ENCODE measurements at regions not wholly inside any gene's neighbourhood (a gene's known extent, or its start where the extent isn't known, plus 50 kb on each side); places are given as distances from the start of the nearest gene placed in this dataset.

GRCh38 chr2:164275659-164276058 is 345.6 kb downstream of the GRB14 start:
- Histone ChIP-seq H3K9ac (no peak overlapping the region), H3K4me1 (ENCODE audit: low read depth, poor library complexity, severe bottlenecking) (peaks cover 5% of the 10 kb centered on the region), H3K4me2 (no peak overlapping the region), H3K27me3 (ENCODE audit: insufficient read depth, low read depth) (no peaks in the 10 kb centered on the region), H2AFZ (ENCODE audit: low read depth) (no peak overlapping the region), H3K27ac (no peak overlapping the region), H3K4me3 (IDR thresholded peaks at IDR 0.05; ENCODE audit: insufficient read depth, low read depth, low read length) (no peak overlapping the region), H4K20me1 (ENCODE audit: insufficient read depth) (no peaks in the 10 kb centered on the region), H3K79me2 (ENCODE audit: insufficient read depth, low read depth) (no peaks in the 10 kb centered on the region), H3K36me3 (ENCODE audit: insufficient read depth) (no peaks in the 10 kb centered on the region)
- TF ChIP-seq CTCF (conservative IDR thresholded peaks at IDR 0.05; ENCODE audit: low read depth, low read length) = no peak

GRCh38 chr2:164260506-164260905 is 360.8 kb downstream of the GRB14 start:
- Histone ChIP-seq H3K79me2 (ENCODE audit: insufficient read depth, low read depth) (no peaks in the 10 kb centered on the region), H3K36me3 (ENCODE audit: insufficient read depth) (no peaks in the 10 kb centered on the region), H2AFZ (ENCODE audit: low read depth) (no peak overlapping the region), H3K9ac (no peak overlapping the region), H4K20me1 (ENCODE audit: insufficient read depth) (no peaks in the 10 kb centered on the region), H3K27ac (no peak overlapping the region), H3K27me3 (ENCODE audit: insufficient read depth, low read depth) (no peaks in the 10 kb centered on the region), H3K4me1 (ENCODE audit: low read depth, poor library complexity, severe bottlenecking) (peaks cover 28% of the 10 kb centered on the region), H3K4me2 (no peak overlapping the region), H3K4me3 (IDR thresholded peaks at IDR 0.05; ENCODE audit: insufficient read depth, low read depth, low read length) (no peak overlapping the region)
- no peak for TF ChIP-seq CTCF (conservative IDR thresholded peaks at IDR 0.05; ENCODE audit: low read depth, low read length)

GRCh38 chr2:164257742-164258141 is 363.5 kb downstream of the GRB14 start:
- Histone ChIP-seq H3K4me2 (peak overlapping the region; percentile 43), H2AFZ (ENCODE audit: low read depth) (peak overlapping the region; percentile 25; the same call in 1 of the 2 replicates), H3K36me3 (ENCODE audit: insufficient read depth) (no peaks in the 10 kb centered on the region), H3K79me2 (ENCODE audit: insufficient read depth, low read depth) (no peaks in the 10 kb centered on the region), H3K4me1 (ENCODE audit: low read depth, poor library complexity, severe bottlenecking) (peaks cover 49% of the 10 kb centered on the region), H3K27me3 (ENCODE audit: insufficient read depth, low read depth) (no peaks in the 10 kb centered on the region), H3K9ac (peak overlapping the region; percentile 7; the same call in 1 of the 2 replicates), H3K27ac (peak overlapping the region; percentile 73), H3K4me3 (IDR thresholded peaks at IDR 0.05; ENCODE audit: insufficient read depth, low read depth, low read length) (peak overlapping the region; percentile 51), H4K20me1 (ENCODE audit: insufficient read depth) (no peaks in the 10 kb centered on the region)
- TF ChIP-seq CTCF (conservative IDR thresholded peaks at IDR 0.05; ENCODE audit: low read depth, low read length) = no peak

GRCh38 chr2:164252568-164253287 is 368.6 kb downstream of the GRB14 start:
- Histone ChIP-seq H3K79me2 (ENCODE audit: insufficient read depth, low read depth) (no peaks in the 10 kb centered on the region), H2AFZ (ENCODE audit: low read depth) (peak overlapping the region; percentile 68), H3K9ac (peak overlapping the region; percentile 58), H3K36me3 (ENCODE audit: insufficient read depth) (no peaks in the 10 kb centered on the region), H3K27ac (peak overlapping the region; percentile 95), H3K4me2 (peak overlapping the region; percentile 52), H3K27me3 (ENCODE audit: insufficient read depth, low read depth) (no peaks in the 10 kb centered on the region), H3K4me1 (ENCODE audit: low read depth, poor library complexity, severe bottlenecking) (peaks cover 55% of the 10 kb centered on the region), H3K4me3 (IDR thresholded peaks at IDR 0.05; ENCODE audit: insufficient read depth, low read depth, low read length) (no peak overlapping the region), H4K20me1 (ENCODE audit: insufficient read depth) (no peaks in the 10 kb centered on the region)
- no peak for TF ChIP-seq CTCF (conservative IDR thresholded peaks at IDR 0.05; ENCODE audit: low read depth, low read length)
